GM12872 (cell line): ENCODE measurements at regions not wholly inside any gene's neighbourhood (a gene's known extent, or its start where the extent isn't known, plus 50 kb on each side); places are given as distances from the start of the nearest gene placed in this dataset.

Experiments used
- TF ChIP-seq, protein P1 (sequence below): IDR thresholded peaks from 3 replicates; pipeline ENCODE4 v1.5.1; 2011; ENCODE audit warnings: low read depth, mild to moderate bottlenecking, low read length, moderate library complexity; ENCODE audit not compliant: insufficient read depth

GRCh38 chr4:175374459-175374858 is 437.6 kb downstream of the GPM6A start:
- TF ChIP-seq, protein P1, sequence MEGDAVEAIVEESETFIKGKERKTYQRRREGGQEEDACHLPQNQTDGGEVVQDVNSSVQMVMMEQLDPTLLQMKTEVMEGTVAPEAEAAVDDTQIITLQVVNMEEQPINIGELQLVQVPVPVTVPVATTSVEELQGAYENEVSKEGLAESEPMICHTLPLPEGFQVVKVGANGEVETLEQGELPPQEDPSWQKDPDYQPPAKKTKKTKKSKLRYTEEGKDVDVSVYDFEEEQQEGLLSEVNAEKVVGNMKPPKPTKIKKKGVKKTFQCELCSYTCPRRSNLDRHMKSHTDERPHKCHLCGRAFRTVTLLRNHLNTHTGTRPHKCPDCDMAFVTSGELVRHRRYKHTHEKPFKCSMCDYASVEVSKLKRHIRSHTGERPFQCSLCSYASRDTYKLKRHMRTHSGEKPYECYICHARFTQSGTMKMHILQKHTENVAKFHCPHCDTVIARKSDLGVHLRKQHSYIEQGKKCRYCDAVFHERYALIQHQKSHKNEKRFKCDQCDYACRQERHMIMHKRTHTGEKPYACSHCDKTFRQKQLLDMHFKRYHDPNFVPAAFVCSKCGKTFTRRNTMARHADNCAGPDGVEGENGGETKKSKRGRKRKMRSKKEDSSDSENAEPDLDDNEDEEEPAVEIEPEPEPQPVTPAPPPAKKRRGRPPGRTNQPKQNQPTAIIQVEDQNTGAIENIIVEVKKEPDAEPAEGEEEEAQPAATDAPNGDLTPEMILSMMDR: no peak

DNA sequence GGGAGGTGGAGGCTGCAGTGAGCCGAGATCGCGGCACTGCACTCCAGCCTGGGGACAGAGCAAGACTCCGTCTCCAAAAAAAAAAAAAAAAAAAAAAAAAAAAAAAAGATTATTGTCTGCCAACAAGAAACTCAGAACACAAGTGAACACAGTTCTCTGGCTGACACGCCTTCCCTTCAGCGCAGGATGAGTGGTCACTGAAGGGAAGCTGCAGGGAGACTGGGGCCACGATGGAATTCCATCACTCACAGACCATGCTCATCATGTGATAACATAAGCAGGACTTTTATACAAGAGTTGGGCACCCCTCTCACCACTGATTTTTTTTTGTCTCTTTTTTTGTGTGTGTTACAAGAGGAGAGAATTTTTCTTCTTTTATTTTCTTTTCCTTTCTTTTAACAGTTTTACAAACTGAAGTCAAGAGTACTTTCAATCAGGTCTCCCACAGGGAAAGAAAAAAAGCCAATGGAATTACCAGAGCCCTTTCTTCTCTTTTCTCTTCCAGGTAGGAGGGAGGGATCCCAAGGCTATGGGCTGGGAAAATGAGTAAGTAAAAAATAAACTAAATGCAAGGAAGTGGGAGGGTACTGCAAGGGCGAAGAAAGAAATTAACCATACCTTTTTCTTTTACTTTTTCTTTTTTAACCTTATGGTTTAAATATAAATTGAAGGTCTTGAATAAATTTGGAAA is 435.6 kb downstream of the GPM6A start:
- TF ChIP-seq, protein P1: no peak

GRCh38 chr4:175377203-175377602 is 434.9 kb downstream of the GPM6A start:
- TF ChIP-seq, protein P1: no peak

GRCh38 chr4:175378372-175378771 is 433.7 kb downstream of the GPM6A start:
- TF ChIP-seq, protein P1: no peak

- TF ChIP-seq, protein P1: no peak
Measured at GRCh38 chr4:175380841-175381240, 431.2 kb downstream of the GPM6A start.

- TF ChIP-seq, protein P1: no peak
Measured at GRCh38 chr4:175385797-175386196, 426.3 kb downstream of the GPM6A start.

DNA sequence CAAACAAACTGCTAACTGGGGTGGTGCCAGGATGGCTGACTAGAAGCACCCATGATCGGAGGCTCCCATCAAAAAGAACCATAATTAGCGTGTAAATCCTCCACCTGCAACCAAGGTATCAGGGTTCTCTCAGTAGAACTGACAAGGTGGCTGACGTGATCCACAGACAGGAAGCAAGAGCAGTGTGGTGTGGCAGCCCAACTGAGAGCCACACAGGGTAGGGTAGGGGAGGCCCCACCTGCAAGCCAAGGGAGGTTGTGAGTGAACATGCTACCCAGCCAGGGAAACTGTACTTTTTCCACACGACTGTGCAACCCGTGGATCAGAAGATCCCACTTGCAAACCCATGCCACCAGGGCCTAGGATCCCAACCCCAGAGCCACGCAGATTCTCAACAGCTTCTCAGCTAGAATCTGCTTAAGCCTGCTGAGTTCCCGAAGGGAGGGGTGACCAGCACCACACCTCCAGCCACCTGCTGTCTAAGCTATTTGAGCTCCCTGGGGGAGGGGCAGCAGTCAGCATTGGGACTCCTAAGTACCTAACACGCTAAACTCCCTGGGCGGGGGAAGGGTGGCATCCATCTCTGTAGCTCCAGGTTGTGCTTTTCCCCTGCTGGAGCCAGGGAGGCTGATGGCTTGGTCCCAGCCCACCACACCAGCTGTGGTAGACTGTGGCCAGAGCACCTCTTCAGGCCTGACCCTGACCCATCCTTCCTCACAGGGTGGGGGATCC is 425.1 kb downstream of the GPM6A start:
- TF ChIP-seq, protein P1: no peak
